Nephron progenitor cell (in vitro differentiated cells): ENCODE measurements at regions not wholly inside any gene's neighbourhood (a gene's known extent, or its start where the extent isn't known, plus 50 kb on each side); places are given as distances from the start of the nearest gene placed in this dataset.
A peak's percentile ranks its signal among the peaks of the same experiment; 100 is the strongest.

Source experiments
- DNase-seq: peaks from one replicate; pipeline ENCODE4 v3.0.0; 2021
- H3K27ac Mint-ChIP-seq: 2 replicates; pipeline ENCODE4 v1.8.0; 2021; ENCODE audit warnings: mild to moderate bottlenecking, moderate library complexity, mixed read lengths
- H3K27me3 Mint-ChIP-seq: 2 replicates; pipeline ENCODE4 v1.8.0; 2021; ENCODE audit warnings: mild to moderate bottlenecking, low read depth, mixed read lengths; ENCODE audit not compliant: poor library complexity
- H3K36me3 Mint-ChIP-seq: 2 replicates; pipeline ENCODE4 v1.8.0; 2021; ENCODE audit warnings: low read depth, mixed read lengths
- H3K4me1 Mint-ChIP-seq: 2 replicates; pipeline ENCODE4 v1.8.0; 2021; ENCODE audit warnings: mixed read lengths
- H3K4me3 Mint-ChIP-seq: 2 replicates; pipeline ENCODE4 v1.8.0; 2021; ENCODE audit warnings: mild to moderate bottlenecking, moderate library complexity, mixed read lengths
- H3K9me3 Mint-ChIP-seq: 2 replicates; pipeline ENCODE4 v1.8.0; 2021; ENCODE audit warnings: mild to moderate bottlenecking, moderate library complexity, mixed read lengths
- TF ChIP-seq, protein P1 (sequence below): fragments of 200-600 bp; sonication (generic); IDR thresholded peaks from 2 replicates; pipeline ENCODE4 v1.5.0; 2021; ENCODE audit warnings: antibody characterized with exemption

DNA sequence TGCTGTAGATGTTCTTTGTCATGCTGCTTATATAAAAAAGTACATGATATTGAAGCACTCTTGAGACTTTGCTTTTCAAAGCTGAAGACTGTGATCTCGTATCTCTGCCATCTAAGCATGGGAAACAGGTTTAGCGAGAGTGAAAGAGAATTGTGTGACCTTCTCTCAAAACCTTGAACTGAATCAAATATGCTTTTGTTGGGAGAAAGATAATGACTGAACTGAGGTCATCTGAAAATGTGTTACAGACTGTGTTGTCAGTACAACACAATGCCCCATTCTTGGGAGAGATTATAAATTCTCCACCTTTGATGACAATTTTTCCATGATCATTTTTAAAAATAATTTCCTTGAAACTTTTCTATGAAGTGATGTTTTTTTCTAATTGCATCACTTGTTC lies 272.1 kb upstream of the SEL1L start:
- TF ChIP-seq, protein P1, sequence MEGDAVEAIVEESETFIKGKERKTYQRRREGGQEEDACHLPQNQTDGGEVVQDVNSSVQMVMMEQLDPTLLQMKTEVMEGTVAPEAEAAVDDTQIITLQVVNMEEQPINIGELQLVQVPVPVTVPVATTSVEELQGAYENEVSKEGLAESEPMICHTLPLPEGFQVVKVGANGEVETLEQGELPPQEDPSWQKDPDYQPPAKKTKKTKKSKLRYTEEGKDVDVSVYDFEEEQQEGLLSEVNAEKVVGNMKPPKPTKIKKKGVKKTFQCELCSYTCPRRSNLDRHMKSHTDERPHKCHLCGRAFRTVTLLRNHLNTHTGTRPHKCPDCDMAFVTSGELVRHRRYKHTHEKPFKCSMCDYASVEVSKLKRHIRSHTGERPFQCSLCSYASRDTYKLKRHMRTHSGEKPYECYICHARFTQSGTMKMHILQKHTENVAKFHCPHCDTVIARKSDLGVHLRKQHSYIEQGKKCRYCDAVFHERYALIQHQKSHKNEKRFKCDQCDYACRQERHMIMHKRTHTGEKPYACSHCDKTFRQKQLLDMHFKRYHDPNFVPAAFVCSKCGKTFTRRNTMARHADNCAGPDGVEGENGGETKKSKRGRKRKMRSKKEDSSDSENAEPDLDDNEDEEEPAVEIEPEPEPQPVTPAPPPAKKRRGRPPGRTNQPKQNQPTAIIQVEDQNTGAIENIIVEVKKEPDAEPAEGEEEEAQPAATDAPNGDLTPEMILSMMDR, result no peak
- no peak for DNase-seq
- Mint-ChIP-seq H3K27me3 (no peaks in the 10 kb centered on the region), H3K9me3 (peaks cover 2% of the 10 kb centered on the region), H3K4me1 (no peaks in the 10 kb centered on the region), H3K36me3 (no peaks in the 10 kb centered on the region), H3K4me3 (no peak overlapping the region), H3K27ac (no peak overlapping the region)

DNA sequence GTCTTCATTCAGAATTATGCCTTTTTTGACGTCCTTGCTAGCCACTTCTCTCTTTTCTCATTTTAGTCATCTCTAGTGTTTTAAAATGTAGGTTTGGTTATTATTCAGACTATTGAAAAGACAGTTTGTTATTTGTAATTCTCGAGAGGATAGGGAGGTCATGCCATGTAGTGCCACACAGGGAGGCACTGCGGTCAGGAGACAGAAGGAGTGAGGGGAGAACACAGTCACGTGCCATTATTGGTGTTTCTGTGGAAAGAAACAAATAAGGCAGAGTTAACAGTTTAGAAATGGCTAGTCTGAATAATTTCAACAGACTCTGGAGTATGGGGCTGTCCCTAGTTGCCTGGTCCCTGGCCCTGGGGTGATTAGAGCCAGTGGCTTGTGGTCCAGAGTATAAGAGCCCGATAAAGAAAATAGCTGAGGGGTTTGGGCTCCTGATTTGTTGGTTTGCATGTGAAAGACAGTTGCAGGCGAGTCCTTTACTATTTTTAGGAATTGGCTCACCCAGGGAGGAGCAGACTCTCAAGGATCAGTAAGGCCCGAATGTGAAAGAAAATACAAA lies 278.1 kb upstream of the SEL1L start:
- Mint-ChIP-seq H3K9me3 (peaks cover 3% of the 10 kb centered on the region), H3K27ac (no peak overlapping the region), H3K4me1 (peaks cover 16% of the 10 kb centered on the region), H3K36me3 (no peaks in the 10 kb centered on the region), H3K4me3 (no peak overlapping the region), H3K27me3 (no peaks in the 10 kb centered on the region)
- TF ChIP-seq, protein P1, result no peak
- no peak for DNase-seq

DNA sequence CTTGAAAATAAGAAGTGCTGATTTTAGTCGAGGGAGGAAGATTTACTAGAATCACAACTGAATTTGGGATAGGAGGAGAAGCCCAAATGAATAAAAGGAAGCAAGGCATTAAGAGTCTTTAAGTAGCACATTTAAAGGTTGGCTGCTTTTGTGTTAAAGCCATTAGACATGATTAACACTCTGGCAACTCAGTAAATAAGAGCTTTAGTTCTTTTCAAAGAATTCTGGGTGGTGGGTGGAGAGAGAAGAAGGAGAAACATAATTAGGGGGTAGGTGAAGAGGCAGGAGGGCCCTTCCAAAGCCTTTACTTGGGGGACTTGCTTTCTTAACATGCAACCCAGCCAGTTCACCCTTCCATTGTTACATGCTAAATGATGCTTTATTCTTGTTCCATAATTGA lies 284.6 kb upstream of the SEL1L start:
- Mint-ChIP-seq H3K4me3 (no peak overlapping the region), H3K27me3 (peaks cover 4% of the 10 kb centered on the region), H3K4me1 (peaks cover 23% of the 10 kb centered on the region), H3K36me3 (peaks cover 5% of the 10 kb centered on the region), H3K9me3 (peaks cover 32% of the 10 kb centered on the region), H3K27ac (peak overlapping the region; percentile 32)
- TF ChIP-seq, protein P1, result no peak
- no peak for DNase-seq

DNA sequence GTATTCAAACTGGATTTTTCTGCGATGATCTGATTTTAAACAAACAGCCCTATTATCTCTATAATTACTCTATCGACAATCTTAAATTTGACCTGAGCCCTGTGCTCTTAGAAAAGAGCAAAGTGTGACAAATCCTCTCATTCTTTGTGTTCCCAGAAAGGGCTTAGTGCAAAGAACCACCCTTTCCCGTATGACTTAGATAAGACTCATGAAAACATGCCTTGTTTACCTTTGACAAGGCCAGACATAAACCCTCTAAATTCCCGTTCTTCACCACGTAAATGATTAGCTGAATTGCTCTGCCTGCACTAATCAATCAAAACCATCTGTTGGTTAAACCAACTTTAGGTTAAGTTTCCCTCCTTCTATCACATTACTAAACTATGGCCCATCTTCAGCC lies 285.7 kb upstream of the SEL1L start:
- Mint-ChIP-seq H3K36me3 (peaks cover 5% of the 10 kb centered on the region), H3K4me3 (no peak overlapping the region), H3K27me3 (peaks cover 4% of the 10 kb centered on the region), H3K9me3 (peaks cover 40% of the 10 kb centered on the region), H3K4me1 (peaks cover 16% of the 10 kb centered on the region), H3K27ac (peak overlapping the region; percentile 15)
- DNase-seq, result no peak
- TF ChIP-seq, protein P1, result no peak

DNA sequence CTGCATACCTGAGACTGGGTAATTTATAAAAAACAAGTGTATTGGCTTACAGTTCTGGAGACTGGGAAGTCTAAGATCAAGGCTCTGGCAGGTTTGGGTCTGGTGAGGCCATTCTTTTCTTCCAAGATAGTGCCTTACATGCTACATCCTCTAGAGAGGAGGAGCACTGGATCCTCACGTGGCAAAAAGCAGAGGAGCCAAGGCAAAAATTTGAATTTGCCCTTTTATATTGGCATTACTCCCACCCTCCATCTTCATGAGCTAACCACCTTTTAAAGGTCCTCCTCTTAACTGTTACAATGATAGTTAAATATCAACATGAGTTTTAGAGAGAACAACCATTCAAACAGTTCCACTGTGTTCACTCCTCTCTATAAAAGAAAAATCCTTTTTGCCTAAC lies 286.3 kb upstream of the SEL1L start:
- H3K4me1 Mint-ChIP-seq, result peaks cover 15% of the 10 kb centered on the region
- TF ChIP-seq, protein P1, result no peak
- peaks cover 43% of the 10 kb centered on the region for H3K9me3 Mint-ChIP-seq
- H3K27me3 Mint-ChIP-seq, result peaks cover 4% of the 10 kb centered on the region
- H3K36me3 Mint-ChIP-seq, result peaks cover 5% of the 10 kb centered on the region
- no peak overlapping the region for H3K4me3 Mint-ChIP-seq
- DNase-seq, result no peak
- no peak overlapping the region for H3K27ac Mint-ChIP-seq

DNA sequence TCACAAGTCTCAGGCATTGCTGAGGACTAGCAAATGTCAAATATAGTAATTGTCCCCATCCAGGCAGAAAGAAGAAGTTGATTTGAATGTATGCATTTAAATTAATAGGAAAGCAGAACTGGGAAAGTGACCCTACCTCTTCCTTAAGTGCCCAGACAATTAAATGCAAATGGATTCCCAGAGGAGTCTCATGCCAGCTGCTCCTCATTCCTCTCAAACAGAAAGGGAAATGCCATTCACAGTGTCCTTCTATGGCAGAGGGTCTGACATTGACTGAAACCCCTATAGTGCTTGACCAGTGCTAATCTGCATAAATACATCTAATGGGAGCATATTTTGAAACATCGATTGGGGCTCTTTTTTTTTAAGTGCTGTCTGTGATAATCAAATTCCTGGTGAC lies 292.4 kb upstream of the SEL1L start:
- peaks cover 3% of the 10 kb centered on the region for H3K27me3 Mint-ChIP-seq
- peaks cover 12% of the 10 kb centered on the region for H3K36me3 Mint-ChIP-seq
- H3K27ac Mint-ChIP-seq, result no peak overlapping the region
- TF ChIP-seq, protein P1, result no peak
- peaks cover 52% of the 10 kb centered on the region for H3K9me3 Mint-ChIP-seq
- H3K4me1 Mint-ChIP-seq, result peaks cover 27% of the 10 kb centered on the region
- H3K4me3 Mint-ChIP-seq, result no peak overlapping the region
- DNase-seq, result no peak
